SK-N-SH treated with all-trans-retinoic acid at 6 μM for 48 hours (cell line): ENCODE measurements at regions not wholly inside any gene's neighbourhood (a gene's known extent, or its start where the extent isn't known, plus 50 kb on each side); places are given as distances from the start of the nearest gene placed in this dataset.

Experiments
- ATAC-seq: fragments of 200-7000 bp; cut with Tn5 transposase; 3 replicates; pipeline ENCODE4 v1.9.1; 2020; ENCODE audit warnings: mild to moderate bottlenecking, moderate library complexity
- ARNTL ChIP-seq: fragments of 450-650 bp; formaldehyde crosslinking; IDR thresholded peaks from 2 replicates; pipeline ENCODE4 v1.5.0; 2020; ENCODE audit warnings: low read depth, mild to moderate bottlenecking, moderate library complexity, borderline replicate concordance
- BACH2 ChIP-seq: fragments of 250-450 bp; sonication (Bioruptor Pico); IDR thresholded peaks from 2 replicates; pipeline ENCODE4 v1.9.0; 2021; ENCODE audit warnings: mild to moderate bottlenecking, borderline replicate concordance
- CREB5 ChIP-seq: fragments of 250-450 bp; sonication (Bioruptor Pico); IDR thresholded peaks from 2 replicates; pipeline ENCODE4 v1.5.1; 2020; ENCODE audit warnings: low read depth, mild to moderate bottlenecking, moderate library complexity
- CSDC2 ChIP-seq: fragments of 250-450 bp; sonication (Bioruptor Pico); IDR thresholded peaks from 2 replicates; pipeline ENCODE4 v1.5.0; 2020; ENCODE audit warnings: mild to moderate bottlenecking, moderate library complexity
- CSRNP3 ChIP-seq: fragments of 250-450 bp; sonication (Bioruptor Pico); IDR thresholded peaks from 2 replicates; pipeline ENCODE4 v1.5.1; 2021; ENCODE audit warnings: mild to moderate bottlenecking, moderate library complexity
- ESRRG ChIP-seq: fragments of 250-450 bp; sonication (Bioruptor Pico); IDR thresholded peaks from 2 replicates; pipeline ENCODE4 v1.6.1; 2021; ENCODE audit warnings: mild to moderate bottlenecking
- ISL1 ChIP-seq: fragments of 250-450 bp; sonication (Bioruptor Pico); IDR thresholded peaks from 2 replicates; pipeline ENCODE4 v2.1.2; 2022; ENCODE audit warnings: mild to moderate bottlenecking, moderate library complexity
- OSR1 ChIP-seq: fragments of 250-450 bp; sonication (Bioruptor Pico); IDR thresholded peaks from 2 replicates; pipeline ENCODE4 v1.8.0; 2022; ENCODE audit warnings: moderate library complexity, mild to moderate bottlenecking, inconsistent platforms
- PATZ1 ChIP-seq: fragments of 250-450 bp; sonication (Bioruptor Pico); IDR thresholded peaks from 2 replicates; pipeline ENCODE4 v1.8.0; 2020; ENCODE audit warnings: mild to moderate bottlenecking, moderate library complexity, borderline replicate concordance
- RARB ChIP-seq: fragments of 250-450 bp; sonication (Bioruptor Pico); IDR thresholded peaks from 2 replicates; pipeline ENCODE4 v1.8.0; 2021; ENCODE audit warnings: mild to moderate bottlenecking, moderate library complexity
- SNAI2 ChIP-seq: fragments of 250-450 bp; sonication (Bioruptor Pico); IDR thresholded peaks from 2 replicates; pipeline ENCODE4 v1.5.0; 2020; ENCODE audit warnings: mild to moderate bottlenecking, moderate library complexity
- TCF4 ChIP-seq: fragments of 250-450 bp; sonication (Bioruptor Pico); IDR thresholded peaks from 2 replicates; pipeline ENCODE4 v1.8.0; 2021; ENCODE audit warnings: mild to moderate bottlenecking, moderate library complexity, borderline replicate concordance
- TOX ChIP-seq: fragments of 250-450 bp; sonication (Bioruptor Pico); IDR thresholded peaks from 2 replicates; pipeline ENCODE4 v1.8.0; 2021; ENCODE audit warnings: mild to moderate bottlenecking, moderate library complexity, borderline replicate concordance
- TSHZ2 ChIP-seq: fragments of 250-450 bp; sonication (Bioruptor Pico); IDR thresholded peaks from 2 replicates; pipeline ENCODE4 v1.5.0; 2020; ENCODE audit warnings: mild to moderate bottlenecking, moderate library complexity
- ZC3H10 ChIP-seq: fragments of 250-450 bp; sonication (Bioruptor Pico); IDR thresholded peaks from 2 replicates; pipeline ENCODE4 v1.5.1; 2021; ENCODE audit warnings: mild to moderate bottlenecking, moderate library complexity
- ZFP3 ChIP-seq: fragments of 250-450 bp; sonication (Bioruptor Pico); IDR thresholded peaks from 2 replicates; pipeline ENCODE4 v1.5.0; 2020; ENCODE audit warnings: mild to moderate bottlenecking, moderate library complexity
- ZFP30 ChIP-seq: fragments of 450-650 bp; formaldehyde crosslinking; IDR thresholded peaks from 2 replicates; pipeline ENCODE4 v1.5.0; 2022; ENCODE audit warnings: mild to moderate bottlenecking, moderate library complexity
- ZNF565 ChIP-seq: fragments of 450-650 bp; formaldehyde crosslinking; conservative IDR thresholded peaks from 2 replicates; pipeline ENCODE4 v1.5.0; 2020; ENCODE audit warnings: low read depth, mild to moderate bottlenecking, moderate library complexity
- ZNF70 ChIP-seq: fragments of 450-650 bp; formaldehyde crosslinking; IDR thresholded peaks from 2 replicates; pipeline ENCODE4 v1.5.0; 2020; ENCODE audit warnings: mild to moderate bottlenecking, moderate library complexity
- ZNF8 ChIP-seq: fragments of 450-650 bp; formaldehyde crosslinking; IDR thresholded peaks from 2 replicates; pipeline ENCODE4 v1.5.0; 2020; ENCODE audit warnings: mild to moderate bottlenecking, moderate library complexity

- TF ChIP-seq TCF4 (CRISPR knock-in tag), result no peak
Measured at GRCh38 chr11:15725246-15725645, 610.5 kb downstream of the INSC start (continued).

GRCh38 chr11:15726221-15726746, 611.6 kb downstream of the INSC start:
- no peak for TF ChIP-seq TOX
- no peak for TF ChIP-seq ISL1
- TF ChIP-seq CREB5, result no peak
- no peak for TF ChIP-seq PATZ1 (CRISPR knock-in tag)
- no peak for ATAC-seq

GRCh38 chr11:15726893-15727519, 612.3 kb downstream of the INSC start:
- no peak for ATAC-seq
- TF ChIP-seq BACH2 (CRISPR knock-in tag), result no peak
- TF ChIP-seq RARB (CRISPR knock-in tag), result no peak
- TF ChIP-seq PATZ1 (CRISPR knock-in tag), result no peak
- TF ChIP-seq ISL1, result no peak
- TF ChIP-seq OSR1 (CRISPR knock-in tag), result no peak
- no peak for TF ChIP-seq CSRNP3 (CRISPR knock-in tag)
- TF ChIP-seq ZNF565, result no peak
- no peak for TF ChIP-seq CSDC2 (CRISPR knock-in tag)
- no peak for TF ChIP-seq TCF4 (CRISPR knock-in tag)
- no peak for TF ChIP-seq SNAI2
- TF ChIP-seq ARNTL, result no peak
- no peak for TF ChIP-seq ESRRG (CRISPR knock-in tag)
- no peak for TF ChIP-seq TSHZ2 (CRISPR knock-in tag)
- TF ChIP-seq TOX, result no peak
- no peak for TF ChIP-seq ZFP30 (CRISPR knock-in tag)
- no peak for TF ChIP-seq ZFP3
- TF ChIP-seq ZNF70 (CRISPR knock-in tag), result no peak
- TF ChIP-seq CREB5, result no peak
- TF ChIP-seq ZNF8 (CRISPR knock-in tag), result no peak
- TF ChIP-seq ZC3H10, result no peak
